Suprapubic skin (tissue), 3 donors: ENCODE measurements at regions not wholly inside any gene's neighbourhood (a gene's known extent, or its start where the extent isn't known, plus 50 kb on each side); places are given as distances from the start of the nearest gene placed in this dataset.

Experiments
- CTCF ChIP-seq, 2 donors: fragments of 200-600 bp in 1 of 2; fragments of 450-650 bp in 1 of 2; sonication (generic) in 1 of 2; IDR thresholded peaks; one replicate each; pipeline ENCODE4 v1.5.1; 2016 to 2019; ENCODE audit warnings: antibody characterized with exemption in 2 of 2, mild to moderate bottlenecking in 1 of 2, moderate library complexity in 1 of 2
- POLR2A ChIP-seq, 2 donors: fragments of 450-650 bp; IDR thresholded peaks; one replicate each; pipeline ENCODE4 v1.6.1; 2017; ENCODE audit warnings: antibody characterized with exemption in 2 of 2, mild to moderate bottlenecking in 2 of 2, moderate library complexity in 2 of 2

- TF ChIP-seq CTCF (IDR thresholded peaks at IDR 0.05) (no peak), POLR2A (IDR thresholded peaks at IDR 0.05) (no peak)
Observed at GRCh38 chrX:109873983-109874382, 128.9 kb upstream of the TMEM164 start.
